ENCODE measurements at regions not wholly inside any gene's neighbourhood (a gene's known extent, or its start where the extent isn't known, plus 50 kb on each side); places are given as distances from the start of the nearest gene placed in this dataset.

- no peak overlapping the region for H3K56ac ChIP-seq (ENCODE audit: insufficient read length, low read depth, low read length)
- no peak overlapping the region for H3K4ac ChIP-seq (ENCODE audit: low read depth, low read length)
- no peak overlapping the region for H3K9ac ChIP-seq (ENCODE audit: extremely low read depth, insufficient read length, low read length)
- no peaks in the 10 kb centered on the region for H3K27me3 ChIP-seq (ENCODE audit: insufficient read depth, low read length)
- no peak overlapping the region for H3K27ac ChIP-seq (ENCODE audit: insufficient read length, low read depth, low read length)
- no peaks in the 10 kb centered on the region for H3K23me2 ChIP-seq (ENCODE audit: insufficient read length, low read depth, low read length, poor library complexity, severe bottlenecking)
- H4K8ac ChIP-seq (replicated peaks; ENCODE audit: insufficient read length, low read depth, low read length): no peak overlapping the region
- peaks cover 5 to 8% of the 10 kb centered on the region in 2 experiments; a peak in 3 of 4 replicates for H3K4me1 Mint-ChIP-seq
- no CpG with 5 or more reads among the region's 3 CpGs for WGBS (ENCODE audit: extremely low coverage, insufficient read length, low lambda C conversion rate)
- H4K91ac ChIP-seq (ENCODE audit: insufficient read length, low read depth, low read length): no peak overlapping the region
- no peaks in the 10 kb centered on the region; a peak in 1 of 5 replicates for H3K9me3 Mint-ChIP-seq
- H3K36me3 Mint-ChIP-seq (ENCODE audit: insufficient read depth in 1 of 3, low read depth in 3 of 3): no peaks in the 10 kb centered on the region
- no peak overlapping the region for H3T11ph ChIP-seq (ENCODE audit: low read length)
- H2AK5ac ChIP-seq (ENCODE audit: insufficient read length, low read length): no peak overlapping the region
- H3K79me1 ChIP-seq (ENCODE audit: insufficient read depth, low read depth, low read length, poor library complexity, severe bottlenecking): no peaks in the 10 kb centered on the region
- no peak overlapping the region for H2AFZ ChIP-seq (ENCODE audit: low read length)
- H3K18ac ChIP-seq (ENCODE audit: insufficient read length, low read depth, low read length): no peak overlapping the region
- H2BK5ac ChIP-seq (ENCODE audit: insufficient read length, low read length): no peak overlapping the region
- H2BK120ac ChIP-seq (ENCODE audit: low read depth, low read length, poor library complexity, severe bottlenecking): no peak overlapping the region
- no peak overlapping the region for H3K23ac ChIP-seq (ENCODE audit: insufficient read length, low read depth, low read length)
- H3K4me2 ChIP-seq (ENCODE audit: insufficient read depth, insufficient read length, low read length): no peak overlapping the region
- no peak for DNase-seq
- no peak overlapping the region for H3K4me3 Mint-ChIP-seq
- H3K14ac ChIP-seq (ENCODE audit: insufficient read depth, low read length): no peak overlapping the region
- no peak overlapping the region for H2BK20ac ChIP-seq (ENCODE audit: low read depth, low read length, poor library complexity, severe bottlenecking)
- H2BK15ac ChIP-seq (ENCODE audit: low read depth, low read length): no peak overlapping the region
- no peak overlapping the region for H3K27ac Mint-ChIP-seq
- H3K79me2 ChIP-seq (ENCODE audit: insufficient read depth, low read length): no peaks in the 10 kb centered on the region
- no peaks in the 10 kb centered on the region for H3K9me3 ChIP-seq (ENCODE audit: control insufficient read depth, low read depth, low read length)
- no peak overlapping the region for H2BK12ac ChIP-seq (ENCODE audit: insufficient read length, low read depth, low read length)
- no peaks in the 10 kb centered on the region for H4K20me1 ChIP-seq (ENCODE audit: control insufficient read depth, insufficient read depth, insufficient read length)
- no peak for TF ChIP-seq CTCF (conservative IDR thresholded peaks at IDR 0.05)
- peaks cover 6% of the 10 kb centered on the region; the same call in 1 of the 2 replicates for H3K27me3 Mint-ChIP-seq (ENCODE audit: low read depth)
- H3K4me1 ChIP-seq (ENCODE audit: insufficient read depth, low read length): no peaks in the 10 kb centered on the region
- H4K5ac ChIP-seq (ENCODE audit: insufficient read length, low read depth, low read length): no peak overlapping the region
Observed at GRCh38 chr9:95778957-95779356, 96.5 kb upstream of the ERCC6L2 start.

Measured in H9 (cell line).